GM23338 (cell line): ENCODE measurements at regions not wholly inside any gene's neighbourhood (a gene's known extent, or its start where the extent isn't known, plus 50 kb on each side); places are given as distances from the start of the nearest gene placed in this dataset.

Source experiments
- EZH2 ChIP-seq: fragments of 200-600 bp; sonication (generic); IDR thresholded peaks from one replicate; pipeline ENCODE4 v1.8.0; 2017; ENCODE audit warnings: antibody characterized with exemption, mild to moderate bottlenecking, low read depth; ENCODE audit not compliant: unreplicated experiment
- POLR2AphosphoS5 ChIP-seq: IDR thresholded peaks from 2 replicates; pipeline ENCODE4 v1.6.1; 2016; ENCODE audit warnings: antibody characterized with exemption, low read depth

GRCh38 chr2:121071034-121071504 lies 213.9 kb downstream of the TFCP2L1 start:
- TF ChIP-seq POLR2AphosphoS5: no peak
- TF ChIP-seq EZH2: no peak
